DMS153 treated with DMSO at 0.1 percent for 48 hours (cell line): ENCODE measurements at regions not wholly inside any gene's neighbourhood (a gene's known extent, or its start where the extent isn't known, plus 50 kb on each side); places are given as distances from the start of the nearest gene placed in this dataset.

Experiments
- DNase-seq: peaks from one replicate; lab custom pipeline; 2025; ENCODE audit not compliant: unreplicated experiment; lab: John Stamatoyannopoulos, UW

DNA sequence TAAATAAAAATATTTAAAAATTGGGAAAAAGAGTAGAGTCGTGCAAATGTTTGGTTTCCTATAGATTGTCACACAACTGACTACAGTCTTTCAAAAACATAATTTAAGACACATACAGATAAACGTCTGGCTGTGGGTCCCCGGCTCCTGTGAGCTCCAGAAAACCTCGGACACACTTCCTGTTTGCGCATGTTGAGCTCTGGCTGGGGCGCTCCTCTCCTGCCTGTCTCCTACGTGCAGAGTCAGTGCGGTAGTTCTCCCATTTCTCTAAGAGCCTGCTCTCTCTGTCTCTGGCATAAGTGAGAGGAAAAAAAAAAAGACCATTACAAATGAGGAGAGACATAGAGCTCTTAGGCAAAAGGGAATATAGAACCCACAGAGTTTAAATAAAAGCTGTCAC lies 128.2 kb upstream of the OBI1 start:
- DNase-seq, result peak; percentile 60

DNA sequence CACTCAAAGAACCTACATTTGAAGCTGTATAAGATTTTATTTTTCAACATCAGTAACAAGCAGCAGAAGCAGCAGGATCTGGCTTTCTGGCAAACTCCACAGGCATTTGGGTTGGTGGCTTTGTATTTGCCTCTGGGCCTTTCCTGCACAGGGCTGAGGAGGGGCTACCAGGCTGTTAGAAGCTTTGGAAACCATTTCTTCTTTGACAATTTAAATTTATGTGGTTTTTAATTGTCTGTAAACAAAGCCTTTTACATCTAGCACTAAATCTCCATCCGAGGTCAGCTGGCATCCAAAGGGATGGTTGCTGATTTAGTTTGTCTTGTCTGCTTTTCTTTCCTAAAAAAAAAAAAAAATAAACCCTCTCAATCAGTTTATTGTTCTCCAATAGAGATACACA lies 127.5 kb upstream of the OBI1 start:
- DNase-seq, result peak; percentile 73

- DNase-seq, result no peak
Measured at GRCh38 chr13:78785764-78786163, 126.8 kb upstream of the OBI1 start.

- no peak for DNase-seq
Measured at GRCh38 chr13:78784014-78784750, 125.2 kb upstream of the OBI1 start.

DNA sequence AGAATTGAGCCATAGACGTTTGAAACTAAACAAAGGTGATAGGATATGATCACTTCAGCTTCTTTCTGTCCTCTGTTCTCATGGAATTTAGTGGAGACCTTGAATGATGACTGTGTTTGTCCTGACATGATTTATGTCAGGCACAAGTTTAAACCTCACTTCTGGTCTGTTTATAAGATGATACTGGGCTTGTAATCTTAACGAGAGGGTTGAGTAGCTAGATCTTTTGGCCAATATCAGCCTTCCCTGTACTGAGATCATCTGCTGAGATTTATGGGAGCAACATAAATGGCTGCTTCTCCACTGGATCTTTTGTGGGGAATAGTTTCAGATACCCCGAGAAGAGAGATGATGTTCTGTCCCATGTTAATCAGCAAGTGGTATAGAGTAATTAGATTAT lies 121.8 kb upstream of the OBI1 start:
- DNase-seq, result no peak

DNA sequence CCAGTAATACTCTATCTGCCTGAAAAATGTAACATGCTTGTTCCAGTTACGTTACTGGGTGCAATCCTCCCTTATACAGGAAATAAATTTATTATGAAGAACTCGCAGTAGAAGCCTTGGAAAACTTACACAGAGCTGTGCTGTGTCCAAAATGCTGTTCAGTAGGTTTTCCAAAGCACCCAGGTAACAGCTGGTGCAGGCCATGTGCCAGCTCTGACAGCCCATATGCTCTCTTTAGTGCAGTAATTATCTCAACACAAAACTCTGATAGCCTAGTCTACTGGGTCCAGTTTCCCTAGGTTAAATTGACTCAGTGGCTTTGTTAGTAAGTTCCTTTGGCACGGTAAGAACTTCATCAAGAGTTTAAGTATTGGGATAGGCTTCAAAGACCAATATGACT lies 120.7 kb upstream of the OBI1 start:
- DNase-seq, result no peak

- peak; percentile 36 for DNase-seq
Measured at GRCh38 chr13:78777976-78778375, 119.0 kb upstream of the OBI1 start.

DNA sequence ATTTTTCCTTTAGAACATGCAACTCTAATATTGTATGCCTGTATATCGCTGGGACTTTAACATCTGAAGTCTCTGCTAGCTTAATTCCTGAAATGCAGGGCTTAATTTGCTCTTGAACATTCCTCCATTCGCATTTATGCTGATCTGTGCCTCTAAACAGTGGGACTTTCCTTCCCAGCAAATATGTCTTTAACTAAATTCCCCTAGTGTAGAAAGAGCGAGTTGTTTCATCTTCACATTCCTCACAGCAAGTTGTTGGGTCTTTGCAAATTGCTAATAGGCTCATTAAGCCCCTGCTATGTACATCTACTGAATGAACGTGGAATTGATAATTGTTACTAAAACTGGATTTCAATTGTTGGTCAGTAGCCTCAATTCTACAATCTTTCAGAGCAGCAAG lies 118.4 kb upstream of the OBI1 start:
- DNase-seq, result no peak

DNA sequence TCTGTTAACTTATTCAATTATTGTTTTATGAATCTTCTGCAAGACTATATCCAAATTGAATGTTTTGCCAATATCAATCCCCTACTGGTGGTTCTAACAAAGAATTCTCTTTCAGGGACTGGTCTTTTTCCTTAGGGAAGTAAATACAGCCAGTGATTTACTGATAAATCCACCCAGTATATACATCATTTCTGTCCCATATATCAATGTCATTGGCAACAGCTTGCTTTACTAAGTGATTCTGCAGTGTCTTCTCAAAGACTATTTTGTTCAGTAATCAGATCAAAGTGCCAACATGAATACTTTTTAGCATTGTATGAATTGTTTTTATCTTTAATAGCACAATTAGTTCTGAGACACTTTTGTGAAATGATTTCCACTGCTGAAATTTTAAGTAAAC lies 114.0 kb upstream of the OBI1 start:
- no peak for DNase-seq

DNA sequence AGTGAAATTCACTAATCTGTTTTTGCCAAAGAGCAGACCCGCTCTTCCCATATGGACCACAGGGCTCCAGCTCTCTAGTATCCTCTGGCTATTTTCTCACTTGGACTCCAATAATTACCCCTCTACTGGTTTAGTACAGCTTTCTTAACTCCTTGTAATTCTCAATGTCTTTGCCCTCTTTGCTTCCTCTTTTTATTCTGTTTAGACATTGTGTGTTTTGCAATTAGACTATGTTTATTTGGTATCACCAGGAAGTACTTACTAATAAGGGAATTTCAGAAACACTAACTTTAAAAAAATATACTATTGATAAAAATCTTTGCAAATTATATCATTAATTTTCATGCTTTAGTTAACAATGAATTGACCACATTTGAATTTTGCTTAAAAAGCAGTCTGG lies 111.6 kb upstream of the OBI1 start:
- no peak for DNase-seq

- no peak for DNase-seq
Measured at GRCh38 chr13:78768950-78769349, 110.0 kb upstream of the OBI1 start.

- DNase-seq, result no peak
Measured at GRCh38 chr13:78764665-78765064, 105.7 kb upstream of the OBI1 start.

DNA sequence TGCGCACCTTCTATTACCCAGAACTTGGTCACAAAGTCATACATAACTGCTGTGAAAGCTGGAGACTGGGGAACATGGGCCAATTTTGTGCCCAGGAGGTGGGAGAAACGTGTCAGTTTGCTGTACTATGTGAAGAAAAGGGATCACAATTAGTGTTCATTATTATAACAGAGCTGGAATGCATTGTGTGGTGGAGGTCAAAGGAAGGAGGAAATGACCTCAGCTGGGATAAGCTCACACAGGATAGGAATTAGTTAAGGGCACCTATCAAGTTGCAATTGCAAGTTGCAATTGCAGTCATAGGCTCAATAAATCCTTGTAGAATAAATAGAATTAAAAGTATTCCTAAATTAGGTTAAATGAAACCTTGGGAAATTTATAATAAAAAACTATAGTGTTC lies 103.9 kb upstream of the OBI1 start:
- no peak for DNase-seq

GRCh38 chr13:78759704-78760103 lies 100.7 kb upstream of the OBI1 start:
- DNase-seq, result no peak

DNA sequence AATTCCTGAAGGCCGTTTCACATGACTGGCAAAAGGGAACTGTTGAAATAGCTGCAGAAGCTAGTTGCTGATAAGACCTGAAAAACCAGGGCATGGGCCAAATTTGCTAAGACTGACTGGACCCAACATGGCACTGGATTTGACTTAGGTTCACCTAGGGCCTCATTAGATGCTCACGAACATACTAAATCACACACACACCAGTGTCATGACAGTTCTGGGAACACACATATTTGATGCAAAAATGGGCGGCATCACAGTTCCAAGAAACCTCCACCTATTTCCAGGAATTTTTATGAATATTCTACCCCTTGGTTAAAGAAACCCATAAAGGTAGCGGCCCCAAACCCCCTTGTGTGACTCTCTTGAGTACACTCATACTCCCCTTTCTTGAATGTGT lies 99.6 kb upstream of the OBI1 start:
- DNase-seq, result no peak

- no peak for DNase-seq
Measured at GRCh38 chr13:78753435-78753834, 94.5 kb upstream of the OBI1 start.

DNA sequence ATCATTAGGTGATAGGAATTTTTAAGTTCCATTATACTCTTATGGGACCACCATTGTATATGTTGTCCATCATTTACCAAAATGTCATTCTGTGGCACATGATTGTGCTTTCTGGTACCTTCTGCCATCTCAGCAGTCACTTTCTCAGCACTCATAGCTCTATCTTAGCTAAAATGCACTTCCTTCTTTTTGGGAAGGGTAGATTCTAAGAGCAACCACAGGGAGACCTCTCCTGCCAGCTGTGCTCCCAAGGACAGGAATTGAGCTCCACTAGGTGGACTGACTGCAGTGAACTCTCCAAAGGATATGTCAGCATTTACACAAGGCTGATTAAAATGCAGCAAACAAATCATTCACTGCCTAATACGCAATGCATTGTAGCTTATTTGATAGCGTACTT lies 91.8 kb upstream of the OBI1 start:
- DNase-seq, result no peak

DNA sequence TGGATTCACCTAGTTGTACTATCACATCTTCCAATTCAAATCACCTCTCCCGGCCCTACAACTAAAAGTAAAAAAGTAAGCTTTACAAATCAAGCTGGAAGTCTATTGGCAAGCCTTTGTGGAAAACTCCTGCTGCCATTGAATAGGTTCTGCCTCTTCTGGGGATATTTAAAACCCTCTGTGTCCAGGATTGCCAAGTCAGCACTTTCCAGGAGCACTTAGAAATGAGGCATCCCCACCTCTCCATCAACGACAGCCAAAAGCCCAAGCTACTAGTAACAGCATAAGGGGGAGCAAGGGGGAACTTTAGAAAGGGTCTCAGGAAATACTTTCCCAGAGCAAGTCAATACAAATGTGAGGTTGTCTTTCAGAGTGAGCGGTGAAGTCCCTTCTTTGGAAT lies 85.0 kb upstream of the OBI1 start:
- no peak for DNase-seq

DNA sequence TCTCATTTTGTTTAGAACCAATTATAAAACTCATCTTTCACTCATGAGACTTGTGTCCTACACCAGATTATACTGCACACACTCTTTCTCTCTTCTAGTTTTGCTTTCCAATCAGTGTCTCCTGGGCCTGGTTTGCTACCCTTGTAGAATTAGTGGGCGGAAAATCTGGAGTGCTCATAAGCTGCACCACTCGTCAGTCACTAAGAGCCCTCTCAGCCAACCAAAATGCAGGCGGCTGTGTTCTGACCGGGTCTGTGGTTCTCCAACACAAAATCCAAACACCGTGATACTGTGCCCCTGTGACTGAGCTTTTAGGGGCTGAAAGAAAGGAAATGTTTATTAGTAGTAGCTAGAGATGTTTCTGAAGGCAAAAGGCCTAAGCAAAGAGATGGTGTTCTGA lies 83.7 kb upstream of the OBI1 start:
- DNase-seq, result no peak

DNA sequence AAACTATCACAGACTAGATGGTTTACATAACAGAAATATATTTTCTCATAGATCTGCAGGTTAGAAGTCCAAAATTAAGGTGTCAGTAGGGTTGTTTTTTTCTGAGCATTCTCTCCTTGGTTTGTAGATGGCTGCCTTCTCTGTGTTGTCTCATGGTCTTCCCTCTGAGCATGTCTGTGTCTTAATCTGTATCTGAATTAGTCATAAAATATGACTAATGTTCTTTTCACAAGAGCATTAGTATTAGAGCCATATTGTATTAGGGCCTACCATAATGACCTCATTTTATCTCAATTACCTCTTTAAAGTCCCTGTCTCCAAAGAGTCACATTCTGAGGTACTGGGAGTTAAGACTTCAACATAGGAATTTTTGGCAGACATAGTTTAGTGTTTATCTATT lies 77.2 kb upstream of the OBI1 start:
- DNase-seq, result no peak

GRCh38 chr13:78732445-78733017 lies 73.6 kb upstream of the OBI1 start:
- DNase-seq, result no peak

DNA sequence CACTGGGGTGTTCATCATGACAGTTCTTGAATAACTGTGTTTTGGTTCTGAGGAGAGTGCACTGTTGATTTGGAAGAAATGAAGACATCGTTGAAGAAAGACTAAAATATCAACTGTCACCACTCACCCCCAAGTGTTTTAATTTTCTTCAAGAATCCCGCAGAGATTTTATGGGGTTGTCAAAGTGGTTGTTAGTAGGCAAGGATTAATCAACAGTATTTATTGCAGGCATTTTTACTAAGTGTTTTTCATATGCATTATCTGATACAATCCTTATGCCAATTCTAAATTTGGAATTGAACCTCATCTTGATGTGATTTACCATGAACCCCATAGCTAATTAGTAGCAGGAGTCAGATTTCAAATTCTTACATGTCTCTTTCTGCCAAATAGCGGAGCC lies 63.7 kb upstream of the OBI1 start:
- DNase-seq, result no peak

DNA sequence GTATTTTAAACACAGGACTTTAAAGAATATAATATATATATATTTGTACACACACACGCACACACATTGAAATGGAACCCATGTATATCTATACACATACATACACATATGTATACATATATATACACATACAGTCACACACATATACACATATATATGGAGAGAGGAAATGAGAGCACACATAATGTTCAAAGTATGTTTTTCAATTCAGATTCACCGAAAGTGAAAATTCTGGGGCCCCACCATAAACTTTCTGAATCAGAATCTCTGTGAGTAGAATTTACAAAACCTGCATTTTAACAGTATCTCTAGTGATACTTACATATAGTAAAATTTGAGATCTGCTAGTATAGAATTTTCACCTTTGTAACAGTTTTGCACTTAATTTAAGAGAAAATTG lies 60.4 kb upstream of the OBI1 start:
- no peak for DNase-seq
